ENCODE measurements at regions not wholly inside any gene's neighbourhood (a gene's known extent, or its start where the extent isn't known, plus 50 kb on each side); places are given as distances from the start of the nearest gene placed in this dataset.

GRCh38 chr12:42759622-42760273 is 170.2 kb upstream of the PRICKLE1 start:
- Histone ChIP-seq H3K9ac (ENCODE audit: low read depth in 2 of 2, low read length in 2 of 2) (no peak overlapping the region), H3K9me3 (no peaks in the 10 kb centered on the region), H3K36me3 (no peaks in the 10 kb centered on the region), H3K4me3 (no peak overlapping the region), H3K4me1 (no peaks in the 10 kb centered on the region), H3K27ac (no peak overlapping the region), H3K27me3 (no peaks in the 10 kb centered on the region)
- DNase-seq = peak; percentile 27
- no peak for TF ChIP-seq CTCF (IDR thresholded peaks at IDR 0.05)
- intact Hi-C loops (cut with DNase I) = no loop called here

- Histone ChIP-seq H3K4me3 (no peak overlapping the region), H3K27ac (no peak overlapping the region), H3K9me3 (no peaks in the 10 kb centered on the region), H3K36me3 (no peaks in the 10 kb centered on the region), H3K9ac (ENCODE audit: low read depth in 2 of 2, low read length in 2 of 2) (no peak overlapping the region), H3K27me3 (no peaks in the 10 kb centered on the region), H3K4me1 (no peaks in the 10 kb centered on the region)
- TF ChIP-seq CTCF (IDR thresholded peaks at IDR 0.05) = no peak
- DNase-seq = no peak
- intact Hi-C loops (cut with DNase I) = no loop called here
These were observed 169.3 kb upstream of the PRICKLE1 start for GRCh38 chr12:42758806-42759205.

GRCh38 chr12:42757624-42758119 is 168.1 kb upstream of the PRICKLE1 start:
- no peak for DNase-seq
- no peak for TF ChIP-seq CTCF (IDR thresholded peaks at IDR 0.05)
- Histone ChIP-seq H3K9ac (ENCODE audit: low read depth in 2 of 2, low read length in 2 of 2) (no peak overlapping the region), H3K9me3 (no peaks in the 10 kb centered on the region), H3K27me3 (no peaks in the 10 kb centered on the region), H3K27ac (no peak overlapping the region), H3K4me3 (no peak overlapping the region), H3K36me3 (no peaks in the 10 kb centered on the region), H3K4me1 (no peaks in the 10 kb centered on the region)
- intact Hi-C loops (cut with DNase I) = no loop called here

- DNase-seq = no peak
- no peak overlapping the region for H3K27ac ChIP-seq
- H3K36me3 ChIP-seq = no peaks in the 10 kb centered on the region
- H3K4me3 ChIP-seq = no peak overlapping the region
- no peak overlapping the region for H3K9ac ChIP-seq (ENCODE audit: low read depth in 2 of 2, low read length in 2 of 2)
- TF ChIP-seq CTCF (IDR thresholded peaks at IDR 0.05) = no peak
- no peaks in the 10 kb centered on the region for H3K27me3 ChIP-seq
- no peaks in the 10 kb centered on the region for H3K9me3 ChIP-seq
- H3K4me1 ChIP-seq = no peaks in the 10 kb centered on the region
- intact Hi-C loops (cut with DNase I) = no loop called here
These were observed 167.5 kb upstream of the PRICKLE1 start for GRCh38 chr12:42756841-42757623.

GRCh38 chr12:42750356-42750755 is 160.8 kb upstream of the PRICKLE1 start:
- no peak overlapping the region for H3K4me3 ChIP-seq
- no peaks in the 10 kb centered on the region for H3K4me1 ChIP-seq
- intact Hi-C loops (cut with DNase I) = no loop called here

More at GRCh38 chr12:42750356-42750755, 160.8 kb upstream of the PRICKLE1 start:
- Histone ChIP-seq H3K36me3 (no peaks in the 10 kb centered on the region), H3K9me3 (no peaks in the 10 kb centered on the region), H3K27me3 (no peaks in the 10 kb centered on the region), H3K9ac (ENCODE audit: low read depth in 2 of 2, low read length in 2 of 2) (no peak overlapping the region), H3K27ac (no peak overlapping the region)
- no peak for DNase-seq
- no peak for TF ChIP-seq CTCF (IDR thresholded peaks at IDR 0.05)
